HCT116 (cell line): ENCODE measurements at regions not wholly inside any gene's neighbourhood (a gene's known extent, or its start where the extent isn't known, plus 50 kb on each side); places are given as distances from the start of the nearest gene placed in this dataset.

Source experiments
- ATAC-seq: fragments of 200-7000 bp; cut with Tn5 transposase; 2 replicates; pipeline ENCODE4 v1.9.1; 2020; ENCODE audit warnings: mild to moderate bottlenecking, moderate library complexity
- BruUV-seq: library from RNA; stranded (reverse); fragments of 400-500 nt; replicated peaks from 2 replicates; lab custom pipeline; 2021; lab: Mats Ljungman, UMichigan
- CTCF ChIA-PET: fragments of 300-600 bp; sonication (Branson Sonifier 250); formaldehyde crosslinking; loops from one replicate; lab custom pipeline; 2021; ENCODE audit warnings: antibody characterized with exemption; lab: Charles Lee
- POLR2A ChIA-PET: fragments of 300-600, 350-600 bp; sonication (Branson Sonifier 250); formaldehyde crosslinking; loops from one replicate; lab custom pipeline; 2021; ENCODE audit warnings: antibody characterized with exemption; lab: Charles Lee
- RAD21 ChIA-PET, 2 experiments: fragments of 300-600 bp; sonication (Branson Sonifier 250); formaldehyde crosslinking; loops; one replicate each; lab custom pipeline; 2023; ENCODE audit warnings: low total read pairs in 2 of 2; ENCODE audit not compliant: uncharacterized antibody in 2 of 2, unreplicated experiment in 2 of 2, low non-redundant PET in 1 of 2; lab: Charles Lee
- DNase-seq: peaks from one replicate; pipeline ENCODE4 v3.0.0-alpha.2; 2010; ENCODE audit warnings: low read depth, low spot score
- H2AFZ ChIP-seq: fragments of 200-600 bp; shearing (Covaris generic), sonication (generic); 2 replicates; pipeline ENCODE4 v1.6.1; 2017; ENCODE audit warnings: low read depth, mixed run types, mixed read lengths, antibody characterized with exemption, low read length; ENCODE audit not compliant: poor library complexity, severe bottlenecking
- H3K27ac ChIP-seq: 2 replicates; pipeline ENCODE4 v1.5.1; 2012; ENCODE audit warnings: low read depth, low read length
- H3K27me3 ChIP-seq: fragments of 200-600 bp; sonication (generic); 2 replicates; pipeline ENCODE4 v1.6.1; 2016; ENCODE audit warnings: mixed run types, low read length, mixed read lengths; ENCODE audit not compliant: insufficient read depth
- H3K36me3 ChIP-seq, 2 experiments: fragments of 200-500 bp in 1 of 2; fragments of 200-600 bp in 1 of 2; sonication (Bioruptor generic) in 1 of 2; sonication (generic) in 1 of 2; 2 replicates each; pipeline versions ENCODE4 v1.5.1 to v1.6.1; 2014 to 2016; ENCODE audit warnings: low read length in 2 of 2, inconsistent platforms in 1 of 2, mixed read lengths in 1 of 2, mixed run types in 1 of 2; ENCODE audit not compliant: insufficient read depth in 2 of 2, control insufficient read depth in 1 of 2
- H3K4me1 ChIP-seq, 2 experiments: fragments of 200-600 bp in 1 of 2; sonication (generic) in 1 of 2; 2 replicates each; pipeline versions ENCODE4 v1.5.1 to v1.6.1; 2012 to 2017; ENCODE audit warnings: low read length in 2 of 2, inconsistent platforms in 1 of 2, mild to moderate bottlenecking in 1 of 2, mixed read lengths in 1 of 2, mixed run types in 1 of 2, moderate library complexity in 1 of 2; ENCODE audit not compliant: insufficient read depth in 2 of 2, control insufficient read depth in 1 of 2
- H3K4me2 ChIP-seq: fragments of 200-600 bp; sonication (generic); 2 replicates; pipeline ENCODE4 v1.6.1; 2017; ENCODE audit warnings: mixed run types, low read length, mixed read lengths
- H3K4me3 ChIP-seq, 2 experiments: fragments of 200-600 bp in 1 of 2; sonication (generic) in 1 of 2; replicated peaks in 1 of 2; 2 replicates each; pipeline ENCODE4 v1.5.1; 2011 to 2016; ENCODE audit warnings: low read length in 2 of 2, control low read depth in 1 of 2, low read depth in 1 of 2, mild to moderate bottlenecking in 1 of 2, mixed read lengths in 1 of 2, mixed run types in 1 of 2
- H3K79me2 ChIP-seq: fragments of 200-600 bp; sonication (generic); 2 replicates; pipeline ENCODE4 v1.6.1; 2017; ENCODE audit warnings: mild to moderate bottlenecking, mixed run types, low read length, moderate library complexity, mixed read lengths; ENCODE audit not compliant: insufficient read depth
- H3K9ac ChIP-seq: fragments of 200-600 bp; sonication (generic); 2 replicates; pipeline ENCODE4 v1.6.1; 2016; ENCODE audit warnings: low read length, mixed read lengths
- H3K9me2 ChIP-seq: fragments of 200-600 bp; sonication (generic), shearing (Covaris generic); 2 replicates; pipeline ENCODE4 v1.6.1; 2017; ENCODE audit warnings: mixed run types, mild to moderate bottlenecking, moderate library complexity; ENCODE audit not compliant: insufficient read depth
- H3K9me3 ChIP-seq, 2 experiments: fragments of 200-500 bp in 1 of 2; fragments of 200-600 bp in 1 of 2; sonication (Bioruptor generic) in 1 of 2; sonication (generic) in 1 of 2; 2 replicates each; pipeline ENCODE4 v1.6.1; 2014 to 2017; ENCODE audit warnings: low read length in 2 of 2, mixed read lengths in 2 of 2, inconsistent platforms in 1 of 2, low read depth in 1 of 2, mild to moderate bottlenecking in 1 of 2, mixed run types in 1 of 2, moderate library complexity in 1 of 2; ENCODE audit not compliant: control insufficient read depth in 1 of 2, insufficient read depth in 1 of 2
- H4K20me1 ChIP-seq: fragments of 200-600 bp; sonication (generic), shearing (Covaris generic); 2 replicates; pipeline ENCODE4 v1.6.1; 2017; ENCODE audit warnings: mixed run types, mild to moderate bottlenecking, moderate library complexity; ENCODE audit not compliant: insufficient read depth
- CBX3 ChIP-seq: IDR thresholded peaks from 2 replicates; pipeline ENCODE4 v1.6.1; 2012; ENCODE audit warnings: low read depth
- CEBPB ChIP-seq: IDR thresholded peaks from 2 replicates; pipeline ENCODE4 v1.6.1; 2012; ENCODE audit warnings: low read depth
- EGR1 ChIP-seq: IDR thresholded peaks from 2 replicates; pipeline ENCODE4 v1.6.1; 2012; ENCODE audit warnings: low read depth
- ELF1 ChIP-seq: IDR thresholded peaks from 2 replicates; pipeline ENCODE4 v1.6.1; 2012; ENCODE audit warnings: low read depth, borderline replicate concordance
- EZH2 ChIP-seq: fragments of 200-600 bp; sonication (generic); IDR thresholded peaks from 2 replicates; pipeline ENCODE4 v1.6.1; 2017; ENCODE audit warnings: antibody characterized with exemption, mixed run types
- EZH2phosphoT487 ChIP-seq: fragments of 200-600 bp; IDR thresholded peaks from 2 replicates; pipeline ENCODE4 v1.6.1; 2018; ENCODE audit warnings: antibody characterized with exemption, borderline replicate concordance
- JUND ChIP-seq: IDR thresholded peaks from 2 replicates; pipeline ENCODE4 v1.6.1; 2012
- POLR2A ChIP-seq: IDR thresholded peaks from 2 replicates; pipeline ENCODE4 v1.7.0; 2011; ENCODE audit warnings: borderline replicate concordance; ENCODE audit not compliant: insufficient read depth, insufficient read length; ENCODE audit errors: extremely low read depth
- POLR2AphosphoS5 ChIP-seq: IDR thresholded peaks from 2 replicates; pipeline ENCODE4 v1.6.1; 2011; ENCODE audit warnings: mild to moderate bottlenecking, low read depth, low read length, moderate library complexity
- RAD21 ChIP-seq: IDR thresholded peaks from 2 replicates; pipeline ENCODE4 v1.6.1; 2012; ENCODE audit warnings: low read depth, mild to moderate bottlenecking
- SP1 ChIP-seq: IDR thresholded peaks from 2 replicates; pipeline ENCODE4 v1.6.1; 2012; ENCODE audit warnings: low read depth
- TCF7L2 ChIP-seq: IDR thresholded peaks from 2 replicates; pipeline ENCODE4 v1.7.0; 2011; ENCODE audit warnings: borderline replicate concordance, inconsistent platforms; ENCODE audit not compliant: insufficient read depth, insufficient read length; ENCODE audit errors: extremely low read depth
- YY1 ChIP-seq: IDR thresholded peaks from 2 replicates; pipeline ENCODE4 v1.6.1; 2011; ENCODE audit warnings: low read length, low read depth, moderate library complexity, mild to moderate bottlenecking; ENCODE audit not compliant: insufficient replicate concordance; ENCODE audit errors: extremely low read depth
- ZFX ChIP-seq: fragments of 450-650 bp; IDR thresholded peaks from 2 replicates; pipeline ENCODE4 v1.6.1; 2017
- ZNF274 ChIP-seq: fragments of 200-500 bp; sonication (Bioruptor generic); IDR thresholded peaks from 2 replicates; pipeline ENCODE4 v1.6.1; 2014; ENCODE audit warnings: mild to moderate bottlenecking, low read depth, low read length, inconsistent platforms
- intact Hi-C: fragments of 100-400 bp; cut with micrococcal nuclease; formaldehyde crosslinking; loops from 2 replicates; pipeline ENCODE4 v1.10.0; 2022
- TF ChIP-seq, protein P1 (sequence below): IDR thresholded peaks from 2 replicates; pipeline ENCODE4 v1.6.1; 2012
- TF ChIP-seq, protein P2 (sequence below): IDR thresholded peaks from 2 replicates; pipeline ENCODE4 v1.6.1; 2012; ENCODE audit warnings: low read depth
- TF ChIP-seq, protein P3 (sequence below): IDR thresholded peaks from 2 replicates; pipeline ENCODE4 v1.6.1; 2011; ENCODE audit warnings: mild to moderate bottlenecking, low read length, moderate library complexity; ENCODE audit not compliant: insufficient replicate concordance; ENCODE audit errors: extremely low read depth

GRCh38 chr4:67292636-67293035 is 252.7 kb downstream of the CENPC start:
- H3K9me3 ChIP-seq, result no peaks in the 10 kb centered on the region
- BruUV-seq, result no TSS peak
- H2AFZ ChIP-seq, result no peak overlapping the region
- no peaks in the 10 kb centered on the region for H4K20me1 ChIP-seq
- ChIA-PET RAD21 (no interaction called here), CTCF (no interaction called here), POLR2A (no interaction called here)
- intact Hi-C loops, result no loop called here
- H3K79me2 ChIP-seq, result no peaks in the 10 kb centered on the region
- H3K27ac ChIP-seq, result no peak overlapping the region
- no peak overlapping the region for H3K9ac ChIP-seq
- no peak overlapping the region for H3K4me2 ChIP-seq
- DNase-seq, result no peak
- no peaks in the 10 kb centered on the region for H3K4me1 ChIP-seq
- TF ChIP-seq CEBPB, result no peak
- TF ChIP-seq JUND, result no peak
- no peak for TF ChIP-seq ZNF274
- no peak overlapping the region for H3K4me3 ChIP-seq
- no peaks in the 10 kb centered on the region for H3K36me3 ChIP-seq
- H3K9me2 ChIP-seq, result no peaks in the 10 kb centered on the region
- no peak for ATAC-seq
- H3K27me3 ChIP-seq, result no peaks in the 10 kb centered on the region

DNA sequence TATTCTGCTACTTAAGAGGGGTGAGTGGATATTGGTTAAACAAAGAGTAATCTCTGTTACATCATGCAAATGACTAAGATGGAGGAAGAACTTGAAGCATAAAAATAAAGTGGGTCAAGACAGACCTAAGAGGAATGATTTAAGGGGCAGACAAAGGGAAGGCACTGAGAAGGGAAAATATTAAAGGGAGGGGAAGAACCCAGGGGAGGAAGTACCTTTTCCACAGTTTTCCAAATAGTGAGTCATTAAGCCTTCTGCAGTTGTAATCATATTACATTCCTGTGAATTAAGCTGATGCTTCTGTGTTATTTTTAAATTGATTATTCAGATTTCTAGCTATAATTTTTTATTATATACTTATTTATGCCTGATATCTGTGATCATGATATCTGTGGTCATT is 253.3 kb downstream of the CENPC start:
- ATAC-seq, result no peak
- Histone ChIP-seq H3K27ac (no peak overlapping the region), H3K79me2 (no peaks in the 10 kb centered on the region), H3K4me3 (no peak overlapping the region), H3K4me1 (no peaks in the 10 kb centered on the region), H2AFZ (no peak overlapping the region), H3K36me3 (no peaks in the 10 kb centered on the region), H3K9me3 (no peaks in the 10 kb centered on the region), H3K9me2 (no peaks in the 10 kb centered on the region), H3K9ac (no peak overlapping the region), H4K20me1 (no peaks in the 10 kb centered on the region), H3K4me2 (no peak overlapping the region), H3K27me3 (no peaks in the 10 kb centered on the region)
- ChIA-PET RAD21 (no interaction called here), CTCF (no interaction called here), POLR2A (no interaction called here)
- no TSS peak for BruUV-seq
- intact Hi-C loops, result no loop called here
- no peak for DNase-seq
- no peak for TF ChIP-seq EGR1
- TF ChIP-seq SP1, result no peak
- no peak for TF ChIP-seq CBX3
- no peak for TF ChIP-seq EZH2
- no peak for TF ChIP-seq ELF1
- TF ChIP-seq, protein P1, sequence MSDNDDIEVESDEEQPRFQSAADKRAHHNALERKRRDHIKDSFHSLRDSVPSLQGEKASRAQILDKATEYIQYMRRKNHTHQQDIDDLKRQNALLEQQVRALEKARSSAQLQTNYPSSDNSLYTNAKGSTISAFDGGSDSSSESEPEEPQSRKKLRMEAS, result no peak
- TF ChIP-seq ZFX, result no peak
- no peak for TF ChIP-seq TCF7L2
- TF ChIP-seq POLR2AphosphoS5, result no peak
- no peak for TF ChIP-seq RAD21
- no peak for TF ChIP-seq EZH2phosphoT487
- TF ChIP-seq YY1, result no peak
- TF ChIP-seq POLR2A, result no peak
- no peak for TF ChIP-seq ZNF274
- TF ChIP-seq, protein P2, sequence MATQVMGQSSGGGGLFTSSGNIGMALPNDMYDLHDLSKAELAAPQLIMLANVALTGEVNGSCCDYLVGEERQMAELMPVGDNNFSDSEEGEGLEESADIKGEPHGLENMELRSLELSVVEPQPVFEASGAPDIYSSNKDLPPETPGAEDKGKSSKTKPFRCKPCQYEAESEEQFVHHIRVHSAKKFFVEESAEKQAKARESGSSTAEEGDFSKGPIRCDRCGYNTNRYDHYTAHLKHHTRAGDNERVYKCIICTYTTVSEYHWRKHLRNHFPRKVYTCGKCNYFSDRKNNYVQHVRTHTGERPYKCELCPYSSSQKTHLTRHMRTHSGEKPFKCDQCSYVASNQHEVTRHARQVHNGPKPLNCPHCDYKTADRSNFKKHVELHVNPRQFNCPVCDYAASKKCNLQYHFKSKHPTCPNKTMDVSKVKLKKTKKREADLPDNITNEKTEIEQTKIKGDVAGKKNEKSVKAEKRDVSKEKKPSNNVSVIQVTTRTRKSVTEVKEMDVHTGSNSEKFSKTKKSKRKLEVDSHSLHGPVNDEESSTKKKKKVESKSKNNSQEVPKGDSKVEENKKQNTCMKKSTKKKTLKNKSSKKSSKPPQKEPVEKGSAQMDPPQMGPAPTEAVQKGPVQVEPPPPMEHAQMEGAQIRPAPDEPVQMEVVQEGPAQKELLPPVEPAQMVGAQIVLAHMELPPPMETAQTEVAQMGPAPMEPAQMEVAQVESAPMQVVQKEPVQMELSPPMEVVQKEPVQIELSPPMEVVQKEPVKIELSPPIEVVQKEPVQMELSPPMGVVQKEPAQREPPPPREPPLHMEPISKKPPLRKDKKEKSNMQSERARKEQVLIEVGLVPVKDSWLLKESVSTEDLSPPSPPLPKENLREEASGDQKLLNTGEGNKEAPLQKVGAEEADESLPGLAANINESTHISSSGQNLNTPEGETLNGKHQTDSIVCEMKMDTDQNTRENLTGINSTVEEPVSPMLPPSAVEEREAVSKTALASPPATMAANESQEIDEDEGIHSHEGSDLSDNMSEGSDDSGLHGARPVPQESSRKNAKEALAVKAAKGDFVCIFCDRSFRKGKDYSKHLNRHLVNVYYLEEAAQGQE, result no peak
- TF ChIP-seq, protein P3, sequence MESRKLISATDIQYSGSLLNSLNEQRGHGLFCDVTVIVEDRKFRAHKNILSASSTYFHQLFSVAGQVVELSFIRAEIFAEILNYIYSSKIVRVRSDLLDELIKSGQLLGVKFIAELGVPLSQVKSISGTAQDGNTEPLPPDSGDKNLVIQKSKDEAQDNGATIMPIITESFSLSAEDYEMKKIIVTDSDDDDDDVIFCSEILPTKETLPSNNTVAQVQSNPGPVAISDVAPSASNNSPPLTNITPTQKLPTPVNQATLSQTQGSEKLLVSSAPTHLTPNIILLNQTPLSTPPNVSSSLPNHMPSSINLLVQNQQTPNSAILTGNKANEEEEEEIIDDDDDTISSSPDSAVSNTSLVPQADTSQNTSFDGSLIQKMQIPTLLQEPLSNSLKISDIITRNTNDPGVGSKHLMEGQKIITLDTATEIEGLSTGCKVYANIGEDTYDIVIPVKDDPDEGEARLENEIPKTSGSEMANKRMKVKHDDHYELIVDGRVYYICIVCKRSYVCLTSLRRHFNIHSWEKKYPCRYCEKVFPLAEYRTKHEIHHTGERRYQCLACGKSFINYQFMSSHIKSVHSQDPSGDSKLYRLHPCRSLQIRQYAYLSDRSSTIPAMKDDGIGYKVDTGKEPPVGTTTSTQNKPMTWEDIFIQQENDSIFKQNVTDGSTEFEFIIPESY, result no peak
